OCI-LY7 (cell line): ENCODE measurements at regions not wholly inside any gene's neighbourhood (a gene's known extent, or its start where the extent isn't known, plus 50 kb on each side); places are given as distances from the start of the nearest gene placed in this dataset.

ENCODE experiments used
- BruUV-seq: library from RNA; stranded (reverse); fragments of 400-500 nt; replicated peaks from 2 replicates; lab custom pipeline; 2021; lab: Mats Ljungman, UMichigan
- CTCF ChIA-PET: fragments of 300-600 bp; sonication (Branson Sonifier 250); formaldehyde crosslinking; loops from one replicate; lab custom pipeline; 2022; ENCODE audit warnings: antibody characterized with exemption; ENCODE audit not compliant: unreplicated experiment; lab: Charles Lee
- POLR2A ChIA-PET: fragments of 300-600 bp; sonication (Branson Sonifier 250); formaldehyde crosslinking; loops from one replicate; lab custom pipeline; 2022; ENCODE audit warnings: antibody characterized with exemption; lab: Charles Lee
- DNase-seq: peaks from one replicate; pipeline ENCODE4 v3.0.0-alpha.2; 2015; ENCODE audit warnings: low spot score
- H2AFZ ChIP-seq: fragments of 200-600 bp; sonication (generic), shearing (Covaris generic); 2 replicates; pipeline ENCODE4 v1.6.1; 2014; ENCODE audit warnings: mild to moderate bottlenecking, antibody characterized with exemption, low read length, moderate library complexity
- H3K27ac ChIP-seq: fragments of 200-600 bp; sonication (generic); 2 replicates; pipeline ENCODE4 v1.5.1; 2014; ENCODE audit warnings: mixed run types, low read depth, mild to moderate bottlenecking, moderate library complexity, low read length, inconsistent platforms; ENCODE audit not compliant: poor library complexity, severe bottlenecking
- H3K36me3 ChIP-seq: fragments of 200-600 bp; sonication (generic); 2 replicates; pipeline ENCODE4 v1.6.1; 2014; ENCODE audit warnings: mild to moderate bottlenecking, antibody characterized with exemption, low read length, moderate library complexity, mixed read lengths; ENCODE audit not compliant: insufficient read depth
- H3K4me1 ChIP-seq: fragments of 200-600 bp; sonication (generic); 2 replicates; pipeline ENCODE4 v1.5.1; 2014; ENCODE audit warnings: mild to moderate bottlenecking, low read length; ENCODE audit not compliant: insufficient read depth, poor library complexity, severe bottlenecking
- H3K4me2 ChIP-seq: fragments of 200-600 bp; sonication (generic); 2 replicates; pipeline ENCODE4 v1.6.1; 2014; ENCODE audit warnings: mild to moderate bottlenecking, low read length
- H3K4me3 ChIP-seq: fragments of 200-600 bp; sonication (generic); 2 replicates; pipeline ENCODE4 v1.5.1; 2014; ENCODE audit warnings: mild to moderate bottlenecking, low read depth, low read length; ENCODE audit not compliant: poor library complexity, severe bottlenecking
- H3K79me2 ChIP-seq: fragments of 200-600 bp; sonication (generic); 2 replicates; pipeline ENCODE4 v1.6.1; 2016; ENCODE audit warnings: low read depth, mild to moderate bottlenecking, low read length, moderate library complexity, mixed read lengths; ENCODE audit not compliant: insufficient read depth
- H3K9me2 ChIP-seq: fragments of 200-600 bp; sonication (generic); 2 replicates; pipeline ENCODE4 v1.6.1; 2016; ENCODE audit warnings: mild to moderate bottlenecking, low read length, mixed read lengths; ENCODE audit not compliant: insufficient read depth
- H3K9me3 ChIP-seq: fragments of 200-600 bp; sonication (generic); 2 replicates; pipeline ENCODE4 v1.6.1; 2014; ENCODE audit warnings: mild to moderate bottlenecking, mixed run types, low read length, mixed read lengths
- H4K20me1 ChIP-seq: fragments of 200-600 bp; sonication (generic); 2 replicates; pipeline ENCODE4 v1.6.1; 2014; ENCODE audit warnings: mild to moderate bottlenecking, antibody characterized with exemption, low read length, moderate library complexity, mixed read lengths; ENCODE audit not compliant: insufficient read depth
- CTCF ChIP-seq: fragments of 200-600 bp; sonication (generic); conservative IDR thresholded peaks from 2 replicates; pipeline ENCODE4 v1.5.1; 2014; ENCODE audit warnings: mild to moderate bottlenecking, antibody characterized with exemption, low read length, moderate library complexity, mixed read lengths
- EZH2phosphoT487 ChIP-seq: fragments of 200-600 bp; sonication (generic); IDR thresholded peaks from 2 replicates; pipeline ENCODE4 v1.6.1; 2018; ENCODE audit warnings: low read depth, borderline replicate concordance, mild to moderate bottlenecking, mixed run types, antibody characterized with exemption, low read length, moderate library complexity, mixed read lengths
- intact Hi-C: fragments of 100-400 bp; cut with micrococcal nuclease; formaldehyde crosslinking; loops from one replicate; pipeline ENCODE4 v1.10.0; 2022; ENCODE audit not compliant: unreplicated experiment

GRCh38 chr18:7485616-7486015 is 81.5 kb upstream of the PTPRM start:
- H4K20me1 ChIP-seq, result no peaks in the 10 kb centered on the region
- no peak overlapping the region for H2AFZ ChIP-seq
- no peak overlapping the region for H3K4me2 ChIP-seq
- no peak for DNase-seq
- TF ChIP-seq EZH2phosphoT487 (no peak), CTCF (no peak)
- CTCF ChIA-PET, result no interaction called here
- intact Hi-C loops, result no loop called here
- no peaks in the 10 kb centered on the region for H3K79me2 ChIP-seq
- no peak overlapping the region for H3K4me3 ChIP-seq
- H3K9me2 ChIP-seq, result no peaks in the 10 kb centered on the region
- no TSS peak for BruUV-seq
- no peak overlapping the region for H3K27ac ChIP-seq
- no peaks in the 10 kb centered on the region for H3K9me3 ChIP-seq
- H3K4me1 ChIP-seq, result no peaks in the 10 kb centered on the region
- POLR2A ChIA-PET, result no interaction called here
- H3K36me3 ChIP-seq, result no peaks in the 10 kb centered on the region

GRCh38 chr18:7488571-7488970 is 78.5 kb upstream of the PTPRM start:
- H3K4me1 ChIP-seq, result no peaks in the 10 kb centered on the region
- no peaks in the 10 kb centered on the region for H3K9me2 ChIP-seq
- no peak overlapping the region for H2AFZ ChIP-seq
- no peak for TF ChIP-seq CTCF
- no peak for TF ChIP-seq EZH2phosphoT487
- DNase-seq, result no peak
- H3K27ac ChIP-seq, result no peak overlapping the region
- no peaks in the 10 kb centered on the region for H3K79me2 ChIP-seq
- ChIA-PET POLR2A (no interaction called here), CTCF (no interaction called here)
- no peaks in the 10 kb centered on the region for H4K20me1 ChIP-seq
- no peaks in the 10 kb centered on the region for H3K9me3 ChIP-seq
- intact Hi-C loops, result no loop called here
- BruUV-seq, result no TSS peak
- H3K36me3 ChIP-seq, result no peaks in the 10 kb centered on the region
- no peak overlapping the region for H3K4me2 ChIP-seq
- no peak overlapping the region for H3K4me3 ChIP-seq

GRCh38 chr18:7490104-7490503 is 77.0 kb upstream of the PTPRM start:
- BruUV-seq, result no TSS peak
- POLR2A ChIA-PET, result no interaction called here
- no peaks in the 10 kb centered on the region for H3K79me2 ChIP-seq
- H3K4me1 ChIP-seq, result no peaks in the 10 kb centered on the region
- no peak for DNase-seq
- no peaks in the 10 kb centered on the region for H4K20me1 ChIP-seq
- H2AFZ ChIP-seq, result no peak overlapping the region
- no peak overlapping the region for H3K4me2 ChIP-seq
- intact Hi-C loops, result no loop called here
- no peak for TF ChIP-seq CTCF
- TF ChIP-seq EZH2phosphoT487, result no peak
- CTCF ChIA-PET, result no interaction called here
- no peaks in the 10 kb centered on the region for H3K9me3 ChIP-seq
- H3K4me3 ChIP-seq, result no peak overlapping the region
- no peaks in the 10 kb centered on the region for H3K9me2 ChIP-seq
- H3K36me3 ChIP-seq, result no peaks in the 10 kb centered on the region
- H3K27ac ChIP-seq, result no peak overlapping the region
